ENCODE measurements at regions not wholly inside any gene's neighbourhood (a gene's known extent, or its start where the extent isn't known, plus 50 kb on each side); places are given as distances from the start of the nearest gene placed in this dataset.

DNA sequence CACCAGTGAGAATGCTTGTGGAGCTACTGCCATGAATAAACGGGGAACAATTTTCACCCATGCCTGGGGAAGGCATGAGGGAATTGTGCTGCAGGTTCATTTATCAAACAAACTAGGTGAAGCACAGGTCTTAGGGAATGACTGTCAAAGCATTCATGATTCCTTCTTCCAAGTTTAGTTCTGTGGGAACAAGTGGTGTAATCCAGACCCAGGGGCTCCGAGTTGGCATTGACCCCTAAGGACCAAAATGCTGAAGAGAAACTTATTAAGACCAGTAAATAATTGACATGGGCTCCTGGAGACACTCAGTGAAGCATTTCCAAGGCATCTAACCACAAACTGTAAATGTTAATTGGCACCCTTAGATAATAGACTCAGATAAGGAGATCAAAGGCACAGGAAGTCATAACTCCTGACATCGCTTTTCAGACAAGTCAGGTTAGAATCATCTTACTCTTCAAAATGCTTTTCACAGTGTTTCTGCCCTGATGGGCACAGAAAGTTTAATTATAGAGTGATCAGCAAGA, 96.9 kb downstream of the SPP2 start:
- Histone ChIP-seq H3K27me3 (replicated peaks; ENCODE audit: insufficient read depth) (no peaks in the 10 kb centered on the region), H3K9me3 (no peaks in the 10 kb centered on the region), H3K36me3 (no peaks in the 10 kb centered on the region), H3K27ac (no peak overlapping the region), H3K4me3 (no peak overlapping the region), H3K4me1 (replicated peaks) (no peaks in the 10 kb centered on the region)
- no peak for DNase-seq (ENCODE audit: low spot score)
- 32% methylated on average over 3 of the region's 3 CpGs for WGBS
- intact Hi-C loops (cut with DNase I), result no loop called here
- no peak for TF ChIP-seq POLR2AphosphoS5 (IDR thresholded peaks at IDR 0.05)
- TF ChIP-seq, protein P1, sequence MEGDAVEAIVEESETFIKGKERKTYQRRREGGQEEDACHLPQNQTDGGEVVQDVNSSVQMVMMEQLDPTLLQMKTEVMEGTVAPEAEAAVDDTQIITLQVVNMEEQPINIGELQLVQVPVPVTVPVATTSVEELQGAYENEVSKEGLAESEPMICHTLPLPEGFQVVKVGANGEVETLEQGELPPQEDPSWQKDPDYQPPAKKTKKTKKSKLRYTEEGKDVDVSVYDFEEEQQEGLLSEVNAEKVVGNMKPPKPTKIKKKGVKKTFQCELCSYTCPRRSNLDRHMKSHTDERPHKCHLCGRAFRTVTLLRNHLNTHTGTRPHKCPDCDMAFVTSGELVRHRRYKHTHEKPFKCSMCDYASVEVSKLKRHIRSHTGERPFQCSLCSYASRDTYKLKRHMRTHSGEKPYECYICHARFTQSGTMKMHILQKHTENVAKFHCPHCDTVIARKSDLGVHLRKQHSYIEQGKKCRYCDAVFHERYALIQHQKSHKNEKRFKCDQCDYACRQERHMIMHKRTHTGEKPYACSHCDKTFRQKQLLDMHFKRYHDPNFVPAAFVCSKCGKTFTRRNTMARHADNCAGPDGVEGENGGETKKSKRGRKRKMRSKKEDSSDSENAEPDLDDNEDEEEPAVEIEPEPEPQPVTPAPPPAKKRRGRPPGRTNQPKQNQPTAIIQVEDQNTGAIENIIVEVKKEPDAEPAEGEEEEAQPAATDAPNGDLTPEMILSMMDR (IDR thresholded peaks at IDR 0.05), result no peak
- TF ChIP-seq POLR2A (IDR thresholded peaks at IDR 0.05), result no peak

DNA sequence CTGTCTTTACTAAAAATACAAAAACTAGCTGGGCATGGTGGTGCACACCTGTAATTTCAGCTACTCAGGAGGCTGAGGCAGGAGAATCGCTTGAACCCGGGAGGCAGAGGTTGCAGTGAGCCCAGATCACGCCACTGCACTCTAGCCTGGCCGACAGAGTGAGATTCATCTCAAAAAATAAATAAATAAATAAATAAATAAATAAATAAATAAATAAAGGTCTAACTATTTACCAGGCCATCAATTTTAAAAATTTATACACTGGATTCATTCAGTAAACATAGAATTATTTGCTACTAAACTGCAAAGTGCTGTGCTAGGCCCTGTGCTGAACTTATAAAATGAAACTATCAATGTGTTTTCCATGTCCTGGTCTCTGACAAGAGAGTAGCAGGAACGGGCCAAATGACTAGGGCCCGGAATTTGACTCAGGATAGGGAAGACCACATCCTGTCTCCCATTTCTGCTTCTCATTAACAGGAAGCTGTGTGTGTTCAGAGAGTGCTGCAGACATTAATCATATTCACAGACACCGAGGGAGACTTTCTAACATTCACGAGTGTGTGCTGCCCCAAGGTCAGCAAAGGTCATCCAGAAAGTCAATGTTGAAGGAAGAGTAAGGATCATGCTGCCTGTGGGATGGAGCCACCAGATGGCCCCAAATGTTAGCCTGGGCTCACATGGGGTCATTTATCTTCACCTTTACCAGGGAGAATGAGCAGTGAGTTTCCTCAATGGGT, 95.8 kb downstream of the SPP2 start:
- no peak overlapping the region for H3K4me3 ChIP-seq
- DNase-seq (ENCODE audit: low spot score), result no peak
- TF ChIP-seq POLR2AphosphoS5 (IDR thresholded peaks at IDR 0.05), result no peak
- no peak for TF ChIP-seq POLR2A (IDR thresholded peaks at IDR 0.05)
- TF ChIP-seq, protein P1 (IDR thresholded peaks at IDR 0.05), result no peak
- no peaks in the 10 kb centered on the region for H3K27me3 ChIP-seq (replicated peaks; ENCODE audit: insufficient read depth)
- H3K4me1 ChIP-seq (replicated peaks), result no peaks in the 10 kb centered on the region
- 74% methylated on average over 8 of the region's 8 CpGs for WGBS
- intact Hi-C loops (cut with DNase I), result no loop called here
- H3K9me3 ChIP-seq, result no peaks in the 10 kb centered on the region
- no peaks in the 10 kb centered on the region for H3K36me3 ChIP-seq
- H3K27ac ChIP-seq, result no peak overlapping the region

DNA sequence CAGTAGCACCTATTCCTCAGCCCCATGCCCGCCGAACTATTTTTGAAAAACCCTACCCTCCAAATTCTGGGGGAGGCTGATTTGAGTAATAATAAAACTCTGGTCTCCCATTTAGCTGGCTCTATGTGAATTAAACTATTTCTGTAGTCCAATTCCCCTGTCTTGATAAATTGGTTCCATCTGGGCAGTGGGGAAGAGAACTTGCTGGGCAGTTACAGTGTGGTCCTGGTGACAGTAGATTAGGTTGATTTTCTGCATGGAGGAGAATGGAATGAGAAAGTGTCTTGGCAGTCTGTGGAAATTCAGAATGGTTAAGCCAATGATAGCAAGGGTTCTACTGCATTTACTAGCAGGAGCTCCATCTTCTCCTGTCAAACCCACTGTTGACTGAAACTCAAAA, 95.0 kb downstream of the SPP2 start:
- TF ChIP-seq, protein P1 (IDR thresholded peaks at IDR 0.05), result no peak
- TF ChIP-seq POLR2AphosphoS5 (IDR thresholded peaks at IDR 0.05) (no peak), POLR2A (IDR thresholded peaks at IDR 0.05) (no peak)
- DNase-seq (ENCODE audit: low spot score), result no peak
- no peaks in the 10 kb centered on the region for H3K4me1 ChIP-seq (replicated peaks)
- no peaks in the 10 kb centered on the region for H3K27me3 ChIP-seq (replicated peaks; ENCODE audit: insufficient read depth)
- intact Hi-C loops (cut with DNase I), result no loop called here
- H3K27ac ChIP-seq, result no peak overlapping the region
- H3K9me3 ChIP-seq, result no peaks in the 10 kb centered on the region
- WGBS, result 75% methylated on average over 2 of the region's 2 CpGs
- no peak overlapping the region for H3K4me3 ChIP-seq
- H3K36me3 ChIP-seq, result no peaks in the 10 kb centered on the region

DNA sequence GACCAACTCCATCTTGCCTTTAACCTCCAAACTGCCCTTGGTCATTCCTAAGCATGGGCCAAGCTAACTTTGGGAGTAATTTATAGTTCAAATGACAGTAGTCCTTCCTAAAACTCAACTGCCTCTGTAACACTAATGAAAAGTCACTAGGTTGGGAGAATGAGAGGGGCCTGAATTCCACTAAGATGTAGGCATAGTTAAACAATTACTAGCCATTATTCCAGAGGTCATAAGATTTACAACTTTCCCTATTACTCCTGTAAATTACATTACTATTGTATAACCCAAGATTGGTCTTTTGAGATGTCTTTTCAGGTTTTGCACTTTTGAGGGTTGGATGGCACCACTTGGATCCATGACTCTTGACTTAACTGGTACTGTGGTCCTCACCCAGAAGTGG, 94.6 kb downstream of the SPP2 start:
- no peaks in the 10 kb centered on the region for H3K9me3 ChIP-seq
- H3K36me3 ChIP-seq, result no peaks in the 10 kb centered on the region
- no peak overlapping the region for H3K4me3 ChIP-seq
- intact Hi-C loops (cut with DNase I), result no loop called here
- DNase-seq (ENCODE audit: low spot score), result no peak
- no peaks in the 10 kb centered on the region for H3K27me3 ChIP-seq (replicated peaks; ENCODE audit: insufficient read depth)
- H3K4me1 ChIP-seq (replicated peaks), result no peaks in the 10 kb centered on the region
- H3K27ac ChIP-seq, result no peak overlapping the region
- TF ChIP-seq, protein P1 (IDR thresholded peaks at IDR 0.05), result no peak
- TF ChIP-seq POLR2AphosphoS5 (IDR thresholded peaks at IDR 0.05) (no peak), POLR2A (IDR thresholded peaks at IDR 0.05) (no peak)

DNA sequence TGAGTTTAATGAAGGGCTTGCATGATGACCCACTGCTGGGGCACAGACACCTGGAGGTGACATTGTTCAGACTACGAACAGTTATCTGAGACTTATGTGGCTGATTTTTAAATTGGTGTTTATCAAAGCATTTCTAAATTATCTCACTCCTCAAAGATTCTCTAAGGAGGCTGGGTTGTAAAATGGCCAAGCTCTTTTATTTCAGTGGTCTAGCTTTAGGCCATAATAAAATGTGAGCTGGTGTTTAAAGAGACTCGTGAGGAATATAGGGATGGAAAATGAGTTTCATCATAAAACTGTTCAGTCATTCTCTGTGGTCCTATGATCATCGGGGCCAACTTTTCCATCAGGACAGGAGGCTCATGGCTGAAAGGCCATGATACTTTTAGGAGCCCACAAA, 93.4 kb downstream of the SPP2 start:
- Histone ChIP-seq H3K27ac (no peak overlapping the region), H3K36me3 (no peaks in the 10 kb centered on the region), H3K9me3 (no peaks in the 10 kb centered on the region), H3K4me3 (no peak overlapping the region), H3K27me3 (replicated peaks; ENCODE audit: insufficient read depth) (no peaks in the 10 kb centered on the region), H3K4me1 (replicated peaks) (no peaks in the 10 kb centered on the region)
- intact Hi-C loops (cut with DNase I), result no loop called here
- no peak for DNase-seq (ENCODE audit: low spot score)
- TF ChIP-seq POLR2AphosphoS5 (IDR thresholded peaks at IDR 0.05), result no peak
- TF ChIP-seq, protein P1 (IDR thresholded peaks at IDR 0.05), result no peak
- no peak for TF ChIP-seq POLR2A (IDR thresholded peaks at IDR 0.05)
- 55% methylated on average over 3 of the region's 3 CpGs for WGBS

Measured in prostate gland (tissue), 2 donors.